ENCODE measurements at regions not wholly inside any gene's neighbourhood (a gene's known extent, or its start where the extent isn't known, plus 50 kb on each side); places are given as distances from the start of the nearest gene placed in this dataset.

GRCh38 chr1:39147099-39148025 lies 57.1 kb upstream of the MACF1 start (continued):
- peak; percentile 10; the same call in 1 of the 2 replicates for TF ChIP-seq PRDM6 (tag by site-specific recombination; IDR thresholded peaks at IDR 0.05)
- peak; percentile 100 for TF ChIP-seq PRDM1 (tag by site-specific recombination; IDR thresholded peaks at IDR 0.05)
- TF ChIP-seq ZNF148 (tag by site-specific recombination; IDR thresholded peaks at IDR 0.05; ENCODE audit: borderline replicate concordance): no peak
- TF ChIP-seq ZNF169 (tag by site-specific recombination; IDR thresholded peaks at IDR 0.05): no peak
- TF ChIP-seq ZNF366 (tag by site-specific recombination; conservative IDR thresholded peaks at IDR 0.05): peak; percentile 99
- no peak; the same call in 1 of the 2 replicates for TF ChIP-seq ZNF530 (tag by site-specific recombination; IDR thresholded peaks at IDR 0.05; ENCODE audit: low read depth)
- no peak for TF ChIP-seq ZNF837 (tag by site-specific recombination; IDR thresholded peaks at IDR 0.05)
- no peak for TF ChIP-seq ZNF785 (tag by site-specific recombination; IDR thresholded peaks at IDR 0.05)
- no peak for TF ChIP-seq ZNF350 (tag by site-specific recombination; IDR thresholded peaks at IDR 0.05)
- TF ChIP-seq ZNF214 (tag by site-specific recombination; IDR thresholded peaks at IDR 0.05; ENCODE audit: borderline replicate concordance): no peak
- TF ChIP-seq ZNF600 (tag by site-specific recombination; IDR thresholded peaks at IDR 0.05): no peak
- peak; percentile 57 for TF ChIP-seq FEZF1 (tag by site-specific recombination; IDR thresholded peaks at IDR 0.05)

- Histone ChIP-seq H3K4me1 (ENCODE audit: control insufficient read depth, insufficient read depth, low read length) (0 out of 2 replicates have a peak, but pooled peaks cover 3% of the 10 kb centered on the region), H3K4me3 (ENCODE audit: low read depth, low read length) (no peak overlapping the region), H3K36me3 (ENCODE audit: control insufficient read depth in 2 of 2, insufficient read depth in 1 of 2, low read length in 2 of 2) (no peaks in the 10 kb centered on the region), H3K27ac (ENCODE audit: extremely low read depth, low read depth, low read length) (no peak overlapping the region), H3K9me3 (ENCODE audit: control insufficient read depth, insufficient read depth, low read depth, low read length) (no peaks in the 10 kb centered on the region)
- ChIA-PET CTCF (no interaction called here), POLR2A (no interaction called here)
- TF ChIP-seq PRDM6 (tag by site-specific recombination; IDR thresholded peaks at IDR 0.05) (0 out of 2 replicates have a peak, but pooled peaks have one; percentile 36), WT1 (tag by site-specific recombination; IDR thresholded peaks at IDR 0.05) (no peak)
These were observed 55.6 kb upstream of the MACF1 start for GRCh38 chr1:39148942-39149341.

GRCh38 chr1:39149509-39149908 lies 55.0 kb upstream of the MACF1 start:
- TF ChIP-seq ZIC2 (tag by site-specific recombination; IDR thresholded peaks at IDR 0.05) (peak; percentile 12; the same call in 1 of the 2 replicates), ZNF10 (tag by site-specific recombination; IDR thresholded peaks at IDR 0.05) (no peak)
- ChIA-PET POLR2A (no interaction called here), CTCF (no interaction called here)

More at GRCh38 chr1:39149509-39149908, 55.0 kb upstream of the MACF1 start:
- no peak overlapping the region for H3K4me3 ChIP-seq (ENCODE audit: low read depth, low read length)
- no peak overlapping the region for H3K27ac ChIP-seq (ENCODE audit: extremely low read depth, low read depth, low read length)
- H3K9me3 ChIP-seq (ENCODE audit: control insufficient read depth, insufficient read depth, low read depth, low read length): no peaks in the 10 kb centered on the region
- no peaks in the 10 kb centered on the region for H3K36me3 ChIP-seq (ENCODE audit: control insufficient read depth in 2 of 2, insufficient read depth in 1 of 2, low read length in 2 of 2)
- H3K4me1 ChIP-seq (ENCODE audit: control insufficient read depth, insufficient read depth, low read length): 0 out of 2 replicates have a peak, but pooled peaks cover 3% of the 10 kb centered on the region
